Suprapubic skin (tissue), 4 donors: ENCODE measurements at regions not wholly inside any gene's neighbourhood (a gene's known extent, or its start where the extent isn't known, plus 50 kb on each side); places are given as distances from the start of the nearest gene placed in this dataset.

Source experiments
- CTCF ChIP-seq, 2 donors: fragments of 200-600 bp in 1 of 2; fragments of 450-650 bp in 1 of 2; sonication (generic) in 1 of 2; IDR thresholded peaks; one replicate each; pipeline ENCODE4 v1.5.1; 2016 to 2019; ENCODE audit warnings: antibody characterized with exemption in 2 of 2, mild to moderate bottlenecking in 1 of 2, moderate library complexity in 1 of 2
- EP300 ChIP-seq: sonication (generic); formaldehyde crosslinking; IDR thresholded peaks from one replicate; pipeline ENCODE4 v1.6.1; 2017; ENCODE audit warnings: antibody characterized with exemption
- POLR2A ChIP-seq, 2 donors: fragments of 450-650 bp; IDR thresholded peaks; one replicate each; pipeline ENCODE4 v1.6.1; 2017; ENCODE audit warnings: antibody characterized with exemption in 2 of 2, mild to moderate bottlenecking in 2 of 2, moderate library complexity in 2 of 2
- POLR2AphosphoS5 ChIP-seq, 3 donors: sonication (generic); formaldehyde crosslinking; IDR thresholded peaks; one replicate each; pipeline ENCODE4 v1.6.1; 2017; ENCODE audit warnings: antibody characterized with exemption in 3 of 3

GRCh38 chr1:229073251-229073650 is 197.7 kb upstream of the RAB4A start:
- TF ChIP-seq CTCF (IDR thresholded peaks at IDR 0.05) (no peak), EP300 (no peak), POLR2A (IDR thresholded peaks at IDR 0.05) (no peak), POLR2AphosphoS5 (IDR thresholded peaks at IDR 0.05) (no peak)
